GM18505 (cell line): ENCODE measurements at regions not wholly inside any gene's neighbourhood (a gene's known extent, or its start where the extent isn't known, plus 50 kb on each side); places are given as distances from the start of the nearest gene placed in this dataset.

Experiments
- ATAC-seq: cut with Tn5 transposase; IDR thresholded peaks from one replicate; pipeline ENCODE4 v1.9.1; 2021; ENCODE audit not compliant: unreplicated experiment
- POLR2A ChIP-seq: IDR thresholded peaks from 4 replicates; pipeline ENCODE4 v1.6.1; 2011; ENCODE audit warnings: borderline replicate concordance; ENCODE audit not compliant: insufficient read depth, insufficient read length; ENCODE audit errors: extremely low read depth

- ATAC-seq: no peak
- no peak for TF ChIP-seq POLR2A
These were observed 897.6 kb upstream of the NR2F2 start for GRCh38 chr15:95432878-95433405.

- ATAC-seq: no peak
- TF ChIP-seq POLR2A: no peak
These were observed 890.6 kb upstream of the NR2F2 start for GRCh38 chr15:95439922-95440376.

- no peak for ATAC-seq
- no peak for TF ChIP-seq POLR2A
These were observed 889.8 kb upstream of the NR2F2 start for GRCh38 chr15:95440712-95441111.

GRCh38 chr15:95442107-95442719 is 888.3 kb upstream of the NR2F2 start:
- no peak for ATAC-seq
- no peak for TF ChIP-seq POLR2A

GRCh38 chr15:95444860-95445259 is 885.6 kb upstream of the NR2F2 start:
- no peak for TF ChIP-seq POLR2A
- no peak for ATAC-seq

GRCh38 chr15:95446854-95447253 is 883.6 kb upstream of the NR2F2 start:
- no peak for ATAC-seq
- TF ChIP-seq POLR2A: no peak

- no peak for TF ChIP-seq POLR2A
- no peak for ATAC-seq
These were observed 883.0 kb upstream of the NR2F2 start for GRCh38 chr15:95447486-95447885.

GRCh38 chr15:95448531-95449229 is 881.8 kb upstream of the NR2F2 start:
- TF ChIP-seq POLR2A: no peak

GRCh38 chr15:95449230-95449628 is 881.3 kb upstream of the NR2F2 start:
- ATAC-seq: no peak
- TF ChIP-seq POLR2A: no peak

More at GRCh38 chr15:95448531-95449229, 881.8 kb upstream of the NR2F2 start:
- ATAC-seq: no peak

GRCh38 chr15:95450413-95450812 is 880.1 kb upstream of the NR2F2 start:
- no peak for TF ChIP-seq POLR2A
- no peak for ATAC-seq

- TF ChIP-seq POLR2A: no peak
- ATAC-seq: no peak
These were observed 878.6 kb upstream of the NR2F2 start for GRCh38 chr15:95451938-95452337.

- TF ChIP-seq POLR2A: no peak
- ATAC-seq: no peak
These were observed 875.9 kb upstream of the NR2F2 start for GRCh38 chr15:95454403-95455262.

- no peak for ATAC-seq
- no peak for TF ChIP-seq POLR2A
These were observed 873.0 kb upstream of the NR2F2 start for GRCh38 chr15:95457520-95457919.
